Natural killer cell treated with Interleukin-12 subunit alpha and Interleukin-12 subunit beta and Interleukin-15 and Interleukin-18, amount 100 ng/mL, for 72 hours (primary cell): ENCODE measurements at regions not wholly inside any gene's neighbourhood (a gene's known extent, or its start where the extent isn't known, plus 50 kb on each side); places are given as distances from the start of the nearest gene placed in this dataset.

ENCODE experiments used
- ATAC-seq, 2 donors: fragments of 150-1000 bp; cut with Tn5 transposase in 1 of 2; sonication (Bioruptor Pico), chemical (Tn5 transposase) in 1 of 2; 2 replicates each; pipeline ENCODE4 v1.10.0; 2021
- DNase-seq: peaks from one replicate; pipeline ENCODE4 v3.0.0; 2022; ENCODE audit warnings: low spot score
- H3K27ac Mint-ChIP-seq, 2 donors: 1 replicate in 1 of 2; 2 replicates in 1 of 2; pipeline ENCODE4 v1.8.0; 2022; ENCODE audit warnings: mixed read lengths in 2 of 2, mild to moderate bottlenecking in 1 of 2, moderate library complexity in 1 of 2
- H3K27me3 Mint-ChIP-seq, 2 donors: 1 replicate in 1 of 2; 2 replicates in 1 of 2; pipeline ENCODE4 v1.8.0; 2022; ENCODE audit warnings: mixed read lengths in 2 of 2
- H3K36me3 Mint-ChIP-seq: one replicate; pipeline ENCODE4 v1.8.0; 2022; ENCODE audit warnings: mixed read lengths
- H3K4me1 Mint-ChIP-seq, 2 donors: 1 replicate in 1 of 2; 2 replicates in 1 of 2; pipeline ENCODE4 v1.8.0; 2022; ENCODE audit warnings: low read depth in 2 of 2, mixed read lengths in 2 of 2, mild to moderate bottlenecking in 1 of 2
- H3K4me3 Mint-ChIP-seq: one replicate; pipeline ENCODE4 v1.8.0; 2022; ENCODE audit warnings: mixed read lengths
- H3K9me3 Mint-ChIP-seq: 2 replicates; pipeline ENCODE4 v1.8.0; 2022; ENCODE audit warnings: mixed read lengths

DNA sequence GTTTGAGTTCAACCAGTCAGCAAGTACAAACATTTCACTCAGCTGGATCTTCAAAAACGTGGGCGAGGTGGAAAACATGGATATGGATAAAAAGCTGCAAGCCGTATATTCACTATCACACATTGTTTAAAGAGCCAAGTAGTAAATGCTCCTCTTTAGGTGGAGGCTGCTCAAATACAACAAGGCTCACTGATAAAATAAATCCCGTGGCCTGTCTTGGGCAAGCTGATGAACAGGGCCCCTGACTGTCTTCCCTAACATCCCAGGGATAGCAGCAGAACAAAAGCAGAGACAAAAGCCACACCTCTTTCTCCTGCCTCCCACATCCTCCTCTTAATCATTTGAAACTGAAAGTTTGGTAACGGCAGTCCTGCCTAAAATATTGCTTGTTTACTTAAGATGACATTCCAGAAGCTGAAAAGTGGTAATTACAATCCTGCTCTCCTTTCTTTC, 357.7 kb downstream of the TTLL7 start:
- Mint-ChIP-seq H3K9me3 (peaks cover 18% of the 10 kb centered on the region), H3K27ac (no peak overlapping the region), H3K4me3 (no peak overlapping the region), H3K4me1 (no peaks in the 10 kb centered on the region), H3K27me3 (no peaks in the 10 kb centered on the region), H3K36me3 (no peaks in the 10 kb centered on the region)
- no peak for ATAC-seq
- DNase-seq: no peak

DNA sequence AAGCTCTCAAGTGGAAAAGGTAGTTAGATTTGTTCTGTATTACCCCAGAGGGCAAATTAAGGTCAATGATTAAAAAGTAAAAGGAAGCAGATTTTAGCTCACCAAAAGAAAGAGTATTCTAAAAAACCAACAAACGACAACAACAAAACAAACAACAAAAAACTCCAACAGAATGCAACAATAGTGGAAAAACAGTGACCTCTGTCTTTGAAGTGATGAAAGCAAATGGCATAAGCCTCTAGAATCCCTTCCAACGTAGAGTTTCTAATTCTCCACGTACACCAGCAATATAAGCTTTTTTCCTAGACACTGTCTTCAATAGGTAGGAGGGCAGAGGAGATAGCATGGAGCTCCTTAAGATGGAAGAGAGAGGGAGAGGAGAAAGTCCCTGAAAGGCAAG, 359.1 kb downstream of the TTLL7 start:
- Mint-ChIP-seq H3K36me3 (no peaks in the 10 kb centered on the region), H3K27ac (no peak overlapping the region), H3K9me3 (peaks cover 14% of the 10 kb centered on the region), H3K4me1 (no peaks in the 10 kb centered on the region), H3K4me3 (no peak overlapping the region), H3K27me3 (no peaks in the 10 kb centered on the region)
- ATAC-seq: no peak
- no peak for DNase-seq

DNA sequence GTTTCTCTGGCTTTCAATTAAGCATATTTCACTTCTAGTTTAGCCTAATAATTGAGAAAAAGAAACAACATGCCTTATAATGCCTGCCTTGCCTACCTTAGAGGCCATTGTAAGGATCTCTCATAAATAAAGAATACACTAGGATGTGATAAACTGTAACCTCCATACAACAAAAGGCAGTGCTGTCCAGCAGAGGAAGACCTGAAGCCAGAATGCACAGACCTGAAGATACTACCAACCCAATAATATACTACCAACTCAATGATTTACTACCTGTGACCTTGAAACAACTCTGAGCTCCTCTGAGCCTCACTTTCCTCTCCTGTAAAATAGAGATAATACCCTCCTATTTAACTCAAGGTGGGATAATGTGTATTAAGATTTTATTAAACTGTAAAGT, 361.3 kb downstream of the TTLL7 start:
- Mint-ChIP-seq H3K27me3 (no peaks in the 10 kb centered on the region), H3K36me3 (no peaks in the 10 kb centered on the region), H3K27ac (no peak overlapping the region), H3K4me1 (no peaks in the 10 kb centered on the region), H3K9me3 (peaks cover 8% of the 10 kb centered on the region), H3K4me3 (no peak overlapping the region)
- no peak for ATAC-seq
- no peak for DNase-seq

GRCh38 chr1:83637009-83637408, 361.9 kb downstream of the TTLL7 start:
- Mint-ChIP-seq H3K36me3 (no peaks in the 10 kb centered on the region), H3K27ac (no peak overlapping the region), H3K4me1 (no peaks in the 10 kb centered on the region), H3K4me3 (no peak overlapping the region), H3K27me3 (no peaks in the 10 kb centered on the region), H3K9me3 (peaks cover 8% of the 10 kb centered on the region)
- no peak for ATAC-seq
- no peak for DNase-seq

GRCh38 chr1:83632906-83633305, 366.0 kb downstream of the TTLL7 start:
- Mint-ChIP-seq H3K4me3 (no peak overlapping the region), H3K36me3 (no peaks in the 10 kb centered on the region), H3K4me1 (no peaks in the 10 kb centered on the region), H3K27me3 (no peaks in the 10 kb centered on the region), H3K27ac (no peak overlapping the region), H3K9me3 (peaks cover 8% of the 10 kb centered on the region)
- no peak for ATAC-seq
- DNase-seq: no peak

GRCh38 chr1:83631851-83632250, 367.1 kb downstream of the TTLL7 start:
- no peaks in the 10 kb centered on the region for H3K4me1 Mint-ChIP-seq

GRCh38 chr1:83627045-83627444, 371.9 kb downstream of the TTLL7 start:
- no peaks in the 10 kb centered on the region for H3K27me3 Mint-ChIP-seq
- ATAC-seq: no peak
- no peak overlapping the region for H3K27ac Mint-ChIP-seq
- no peak for DNase-seq
- H3K36me3 Mint-ChIP-seq: no peaks in the 10 kb centered on the region
- H3K4me1 Mint-ChIP-seq: no peaks in the 10 kb centered on the region
- H3K4me3 Mint-ChIP-seq: no peak overlapping the region
- peaks cover 8% of the 10 kb centered on the region for H3K9me3 Mint-ChIP-seq

More at GRCh38 chr1:83631851-83632250, 367.1 kb downstream of the TTLL7 start:
- Mint-ChIP-seq H3K27ac (no peak overlapping the region), H3K36me3 (no peaks in the 10 kb centered on the region), H3K4me3 (no peak overlapping the region), H3K27me3 (no peaks in the 10 kb centered on the region), H3K9me3 (peaks cover 8% of the 10 kb centered on the region)
- ATAC-seq (no peak), DNase-seq (no peak)

DNA sequence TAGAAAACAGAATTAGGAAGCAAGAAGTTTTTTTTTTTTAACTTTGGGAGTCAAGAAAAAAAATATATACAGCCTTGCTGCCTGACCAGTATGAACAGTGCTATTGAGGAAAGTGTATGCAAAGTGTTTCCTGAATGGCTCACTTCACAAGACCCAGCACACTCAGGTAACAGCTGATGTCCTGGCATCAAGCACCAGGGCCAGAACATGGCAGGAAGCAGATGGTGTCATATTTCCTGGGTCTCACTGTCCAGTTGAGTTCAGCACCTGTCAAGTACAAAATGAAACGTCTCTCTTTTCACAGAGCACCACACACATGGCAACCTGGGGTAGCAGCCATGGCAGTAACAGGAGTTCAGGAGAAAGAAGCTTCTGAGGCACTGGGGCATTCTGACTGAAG, 372.3 kb downstream of the TTLL7 start:
- no peak for ATAC-seq
- Mint-ChIP-seq H3K4me1 (no peaks in the 10 kb centered on the region), H3K27me3 (no peaks in the 10 kb centered on the region), H3K9me3 (peaks cover 8% of the 10 kb centered on the region), H3K36me3 (no peaks in the 10 kb centered on the region), H3K4me3 (no peak overlapping the region), H3K27ac (no peak overlapping the region)
- DNase-seq: no peak

GRCh38 chr1:83625646-83626045, 373.3 kb downstream of the TTLL7 start:
- H3K27ac Mint-ChIP-seq: no peak overlapping the region

DNA sequence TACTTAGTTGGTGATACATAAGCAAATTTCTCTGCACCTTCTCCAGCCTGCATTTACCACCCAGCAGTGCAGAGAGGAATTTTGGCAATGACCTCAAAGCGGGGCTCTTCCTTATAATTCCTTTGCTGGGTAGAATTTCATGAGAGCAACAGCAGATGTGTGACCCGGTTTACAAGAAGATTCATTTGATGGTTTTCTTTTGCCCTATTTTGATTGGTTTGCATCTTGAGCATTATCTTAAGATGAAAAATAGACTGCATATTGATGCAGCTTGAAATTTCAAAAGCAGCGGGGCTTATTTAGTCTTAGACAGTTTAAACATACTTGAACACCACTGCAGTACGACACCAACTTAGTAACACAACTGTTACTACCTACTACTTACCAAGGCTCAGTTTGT, 378.9 kb downstream of the TTLL7 start:
- Mint-ChIP-seq H3K4me1 (no peaks in the 10 kb centered on the region), H3K27ac (no peak overlapping the region), H3K27me3 (no peaks in the 10 kb centered on the region), H3K4me3 (no peak overlapping the region), H3K36me3 (no peaks in the 10 kb centered on the region), H3K9me3 (peaks cover 3% of the 10 kb centered on the region)
- ATAC-seq: no peak
- DNase-seq: no peak

More at GRCh38 chr1:83625646-83626045, 373.3 kb downstream of the TTLL7 start:
- Mint-ChIP-seq H3K9me3 (peaks cover 8% of the 10 kb centered on the region), H3K4me1 (no peaks in the 10 kb centered on the region), H3K36me3 (no peaks in the 10 kb centered on the region), H3K4me3 (no peak overlapping the region), H3K27me3 (no peaks in the 10 kb centered on the region)
- DNase-seq (no peak), ATAC-seq (no peak)

DNA sequence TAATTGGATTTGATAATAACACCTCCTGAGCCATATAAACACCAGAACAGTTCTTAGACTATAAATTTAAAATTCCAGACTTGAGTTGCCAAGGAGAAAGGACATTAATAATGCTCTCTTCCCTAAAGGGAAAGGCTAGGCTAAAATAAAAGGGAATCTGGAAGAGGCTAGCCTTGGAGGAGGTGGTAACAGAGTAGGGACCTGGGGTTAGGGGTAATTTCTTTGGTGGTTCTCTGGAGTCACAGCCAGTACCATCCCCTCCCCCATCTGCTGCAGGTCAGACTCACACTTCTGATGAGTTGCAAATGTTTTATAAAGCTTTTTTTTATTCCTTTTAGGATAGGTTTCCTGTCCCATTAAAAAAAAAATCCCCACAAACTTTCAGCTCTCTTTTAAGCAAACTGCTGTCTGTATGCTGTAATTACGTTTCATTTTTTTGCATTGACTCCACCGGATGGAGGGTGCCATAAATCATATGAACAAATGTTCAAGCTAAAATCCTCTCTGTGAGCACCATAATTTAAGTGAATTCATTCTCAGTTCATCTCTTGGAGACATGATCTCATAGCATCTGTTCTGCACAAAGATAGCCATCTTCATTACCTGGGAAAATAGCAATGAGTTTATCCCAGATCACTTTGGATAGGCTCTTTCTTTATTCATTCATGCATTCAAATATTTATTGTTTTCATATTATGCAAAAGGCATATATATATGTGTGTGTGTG, 379.6 kb downstream of the TTLL7 start:
- H3K9me3 Mint-ChIP-seq: peaks cover 3% of the 10 kb centered on the region
- H3K36me3 Mint-ChIP-seq: no peaks in the 10 kb centered on the region
- no peaks in the 10 kb centered on the region for H3K27me3 Mint-ChIP-seq

GRCh38 chr1:83617883-83618282, 381.0 kb downstream of the TTLL7 start:
- Mint-ChIP-seq H3K9me3 (peaks cover 7% of the 10 kb centered on the region), H3K27me3 (no peaks in the 10 kb centered on the region), H3K36me3 (no peaks in the 10 kb centered on the region), H3K27ac (no peak overlapping the region), H3K4me1 (no peaks in the 10 kb centered on the region), H3K4me3 (no peak overlapping the region)
- DNase-seq (no peak), ATAC-seq (no peak)

More for the DNA sequence above, 379.6 kb downstream of the TTLL7 start:
- DNase-seq (no peak), ATAC-seq (no peak)
- Mint-ChIP-seq H3K27ac (no peak overlapping the region), H3K4me1 (no peaks in the 10 kb centered on the region), H3K4me3 (no peak overlapping the region)

GRCh38 chr1:83615370-83615769, 383.6 kb downstream of the TTLL7 start:
- ATAC-seq: no peak
- H3K9me3 Mint-ChIP-seq: peaks cover 9% of the 10 kb centered on the region
- H3K27me3 Mint-ChIP-seq: no peaks in the 10 kb centered on the region
- no peak overlapping the region for H3K4me3 Mint-ChIP-seq
- no peaks in the 10 kb centered on the region for H3K4me1 Mint-ChIP-seq
- no peak overlapping the region for H3K27ac Mint-ChIP-seq
- no peaks in the 10 kb centered on the region for H3K36me3 Mint-ChIP-seq
- DNase-seq: no peak

DNA sequence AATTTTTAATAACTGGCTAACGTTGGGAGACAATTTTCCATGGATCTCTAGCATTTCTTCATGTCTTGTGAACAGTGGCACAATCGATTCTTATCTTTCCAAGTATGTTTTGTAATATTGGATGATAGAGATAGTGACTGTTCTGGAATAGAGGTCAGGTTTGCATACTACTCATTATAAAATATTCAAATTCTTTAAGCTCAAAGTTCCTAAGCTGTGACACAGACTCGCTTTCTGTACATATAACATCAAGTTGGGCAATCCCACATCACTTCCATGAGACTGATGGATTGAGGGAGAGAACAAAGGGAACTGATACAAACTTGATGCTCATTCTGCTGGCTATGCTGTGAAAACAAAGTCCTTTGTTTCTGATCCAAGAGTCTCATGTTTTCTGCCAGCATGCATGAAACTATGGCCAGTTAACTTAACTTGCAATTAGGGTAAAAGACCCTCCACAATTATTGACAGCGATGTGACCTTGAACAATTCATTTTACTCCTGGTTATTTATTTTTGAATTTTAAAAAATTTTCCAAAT, 392.4 kb downstream of the TTLL7 start:
- H3K27me3 Mint-ChIP-seq: no peaks in the 10 kb centered on the region
- no peak for ATAC-seq
- no peak overlapping the region for H3K4me3 Mint-ChIP-seq
- no peak overlapping the region for H3K27ac Mint-ChIP-seq
- H3K36me3 Mint-ChIP-seq: no peaks in the 10 kb centered on the region
- DNase-seq: no peak
- H3K9me3 Mint-ChIP-seq: peaks cover 3% of the 10 kb centered on the region
- no peaks in the 10 kb centered on the region for H3K4me1 Mint-ChIP-seq

DNA sequence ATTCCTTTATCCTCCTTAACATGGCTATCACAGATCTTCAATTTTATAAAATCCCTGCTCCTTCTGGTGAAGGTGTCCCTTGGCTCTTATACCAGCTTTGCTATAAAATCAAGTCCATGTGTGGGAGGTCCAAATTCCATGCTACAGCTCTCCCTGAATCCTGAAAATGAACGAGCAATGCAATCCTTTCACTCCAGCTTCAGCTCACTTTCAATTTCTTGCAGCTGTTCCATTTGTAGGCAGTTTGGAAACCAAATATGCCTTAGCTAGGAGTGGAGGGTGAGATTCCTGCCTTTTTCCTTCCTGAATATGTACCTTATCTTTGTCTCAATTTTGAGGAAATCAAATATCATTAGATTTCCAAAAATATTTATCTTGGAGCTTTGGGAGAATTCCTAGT, 402.6 kb downstream of the TTLL7 start:
- ATAC-seq (no peak), DNase-seq (no peak)
- Mint-ChIP-seq H3K27me3 (no peaks in the 10 kb centered on the region), H3K27ac (no peak overlapping the region), H3K9me3 (peaks cover 23% of the 10 kb centered on the region), H3K4me1 (no peaks in the 10 kb centered on the region), H3K4me3 (no peak overlapping the region), H3K36me3 (no peaks in the 10 kb centered on the region)
